GM23248 (cell line): ENCODE measurements at regions not wholly inside any gene's neighbourhood (a gene's known extent, or its start where the extent isn't known, plus 50 kb on each side); places are given as distances from the start of the nearest gene placed in this dataset.

ENCODE experiments used
- EZH2 ChIP-seq: fragments of 200-600 bp; sonication (generic); IDR thresholded peaks from 2 replicates; pipeline ENCODE4 v1.6.1; 2018; ENCODE audit warnings: antibody characterized with exemption, mild to moderate bottlenecking; ENCODE audit not compliant: insufficient read depth, poor library complexity, severe bottlenecking
- EZH2phosphoT487 ChIP-seq: fragments of 200-600 bp; sonication (generic); IDR thresholded peaks from 2 replicates; pipeline ENCODE4 v1.6.1; 2018; ENCODE audit warnings: antibody characterized with exemption, moderate library complexity, mild to moderate bottlenecking, low read depth; ENCODE audit not compliant: insufficient read depth

- TF ChIP-seq EZH2phosphoT487 (no peak), EZH2 (no peak)
These were observed 68.9 kb downstream of the RHOU start for GRCh38 chr1:228804173-228804572.
